ENCODE measurements at regions not wholly inside any gene's neighbourhood (a gene's known extent, or its start where the extent isn't known, plus 50 kb on each side); places are given as distances from the start of the nearest gene placed in this dataset.

- no peak for TF ChIP-seq PLSCR1 (CRISPR knock-in tag; IDR thresholded peaks at IDR 0.05; ENCODE audit: borderline replicate concordance)
- TF ChIP-seq ZNF441 (CRISPR knock-in tag; IDR thresholded peaks at IDR 0.05; ENCODE audit: borderline replicate concordance), result no peak
- TF ChIP-seq POLR2AphosphoS5 (IDR thresholded peaks at IDR 0.05; ENCODE audit: low read depth, low read length), result no peak
- TF ChIP-seq RCOR2 (CRISPR knock-in tag; IDR thresholded peaks at IDR 0.05), result no peak
- no peak for TF ChIP-seq MZF1 (CRISPR knock-in tag; IDR thresholded peaks at IDR 0.05; ENCODE audit: borderline replicate concordance)
Observed at GRCh38 chr16:20181949-20182348, 108.3 kb upstream of the GPR139 start (continued).

- Histone ChIP-seq H3K36me3 (replicated peaks in 1 of 2; ENCODE audit: control insufficient read depth in 1 of 2, insufficient read depth in 2 of 2, low read length in 2 of 2) (no peaks in the 10 kb centered on the region), H3K27me3 (ENCODE audit: control insufficient read depth in 1 of 2, insufficient read depth in 2 of 2, low read length in 2 of 2) (peaks cover 0 to 16% of the 10 kb centered on the region in 2 experiments; a peak in 3 of 5 replicates), H3K27ac (ENCODE audit: extremely low read length, insufficient read depth, low read length) (no peak overlapping the region), H3K4me1 (ENCODE audit: insufficient read depth, low read length) (no peaks in the 10 kb centered on the region), H3K4me3 (replicated peaks in 1 of 3; ENCODE audit: insufficient read depth in 1 of 3, low read depth in 2 of 3, low read length in 3 of 3) (no peak overlapping the region), H2AFZ (ENCODE audit: low read length) (no peak overlapping the region), H3K79me2 (ENCODE audit: insufficient read depth, low read length) (no peaks in the 10 kb centered on the region), H4K20me1 (ENCODE audit: insufficient read depth, low read length) (no peaks in the 10 kb centered on the region), H3K4me2 (ENCODE audit: low read depth, low read length) (no peak overlapping the region), H3K9ac (ENCODE audit: insufficient read depth, low read depth, low read length) (no peak overlapping the region), H3K9me3 (ENCODE audit: low read length) (no peaks in the 10 kb centered on the region)
- no peak for DNase-seq (ENCODE audit: low spot score)
- 16% methylated on average over 4 of the region's 4 CpGs for WGBS (ENCODE audit: low lambda C conversion rate)
- ChIA-PET POLR2A (no interaction called here), CTCF (ENCODE audit: low intra/inter-chr PET ratio, low total read pairs) (no interaction called here)
- no peak for ATAC-seq
- FAIRE-seq, result no peak
- intact Hi-C loops (cut with micrococcal nuclease; ENCODE audit: unreplicated experiment), result no loop called here
- in situ Hi-C loops (cut with HindIII; ENCODE audit: extremely low pct_ligation_motif_present, low pct_unique_long_range_greater_than_20kb), result no loop called here
- BruUV-seq (replicated peaks), result no TSS peak
- TF ChIP-seq IRF9 (CRISPR knock-in tag; IDR thresholded peaks at IDR 0.05; ENCODE audit: borderline replicate concordance), result no peak
- TF ChIP-seq ZHX1 (CRISPR knock-in tag; IDR thresholded peaks at IDR 0.05; ENCODE audit: low read depth), result no peak
- TF ChIP-seq TFE3 (CRISPR knock-in tag; IDR thresholded peaks at IDR 0.05), result no peak
- TF ChIP-seq ATF4 (CRISPR knock-in tag; IDR thresholded peaks at IDR 0.05), result no peak
- no peak for TF ChIP-seq ARNT2 (CRISPR knock-in tag; IDR thresholded peaks at IDR 0.05; ENCODE audit: low read depth)
- no peak for TF ChIP-seq ATF6 (CRISPR knock-in tag; conservative IDR thresholded peaks at IDR 0.05)
- no peak for TF ChIP-seq PHF5A (CRISPR knock-in tag; IDR thresholded peaks at IDR 0.05; ENCODE audit: low read depth, unreplicated experiment)
Observed at GRCh38 chr16:20181416-20181815, 107.7 kb upstream of the GPR139 start.
